Body of pancreas (tissue), 4 donors: ENCODE measurements at regions not wholly inside any gene's neighbourhood (a gene's known extent, or its start where the extent isn't known, plus 50 kb on each side); places are given as distances from the start of the nearest gene placed in this dataset.
"Not testable (repeated sequence)": the region's sequence is repeated elsewhere in the genome, so short reads cannot be mapped to it uniquely, and the experiment has no call there.

Source experiments
- ATAC-seq: fragments of 150-250 bp; one replicate; pipeline ENCODE4 v1.9.1; 2016
- DNase-seq, 4 donors: peaks; one replicate each; pipeline ENCODE4 v3.0.0-alpha.2; 2019
- H3K27ac ChIP-seq, 4 donors: fragments of 200-600 bp; sonication (generic); 1 replicate in 3 of 4; 2 replicates in 1 of 4; pipeline versions ENCODE4 v1.5.1 to v1.6.1; 2016 to 2019; ENCODE audit warnings: mild to moderate bottlenecking in 1 of 4, mixed read lengths in 1 of 4, moderate library complexity in 1 of 4
- H3K27me3 ChIP-seq, 2 donors: fragments of 200-600 bp; sonication (generic); one replicate each; pipeline ENCODE4 v1.6.0; 2016; ENCODE audit warnings: mild to moderate bottlenecking in 1 of 2
- H3K36me3 ChIP-seq, 2 donors: fragments of 200-600 bp; sonication (generic); replicated peaks in 1 of 2; 2 replicates each; pipeline ENCODE4 v1.5.1; 2016; ENCODE audit warnings: low read depth in 2 of 2; ENCODE audit not compliant: insufficient read depth in 1 of 2
- H3K4me1 ChIP-seq: fragments of 200-600 bp; sonication (generic); one replicate; pipeline ENCODE4 v1.6.0; 2016
- H3K4me3 ChIP-seq, 2 donors: fragments of 200-600 bp; sonication (generic); 1 replicate in 1 of 2; 2 replicates in 1 of 2; pipeline ENCODE4 v1.5.1; 2016 to 2019
- H3K9me3 ChIP-seq, 3 donors: fragments of 200-600 bp; sonication (generic); 1 replicate in 2 of 3; 2 replicates in 1 of 3; pipeline ENCODE4 v1.5.1; 2016
- POLR2A ChIP-seq, 3 donors: fragments of 450-650 bp; IDR thresholded peaks; one replicate each; pipeline ENCODE4 v1.6.1; 2016; ENCODE audit warnings: antibody characterized with exemption in 3 of 3, mild to moderate bottlenecking in 2 of 3
- WGBS, 2 donors: methylation state at CpG; one replicate each; pipeline ENCODE4 v1.1.5; 2017; 5-methylcytosine and 5-hydroxymethylcytosine counted together
- intact Hi-C: fragments of 100-400 bp; cut with DNase I; formaldehyde crosslinking; loops from one replicate; pipeline ENCODE4 v1.15.1; 2023
- TF ChIP-seq, protein P1 (sequence below), 7 experiments: fragments of 450-650 bp in 4 of 7; fragments of 200-600 bp in 3 of 7; sonication (generic) in 3 of 7; IDR thresholded peaks; one replicate each; pipeline ENCODE4 v1.5.1; 2016 to 2019; ENCODE audit warnings: antibody characterized with exemption in 7 of 7

- no peak overlapping the region for H3K4me3 ChIP-seq
- WGBS, 2 donors, result 89 to 91% methylated on average over 3 of the region's 3 CpGs
- peaks cover 0 to 4% (median 0%) of the 10 kb centered on the region in 3 donors for H3K9me3 ChIP-seq
- H3K27ac ChIP-seq, result no peak overlapping the region
- intact Hi-C loops, result no loop called here
- H3K27me3 ChIP-seq, result no peaks in the 10 kb centered on the region
- no peaks in the 10 kb centered on the region for H3K36me3 ChIP-seq
- ATAC-seq (no peak), DNase-seq (no peak)
- no peak for TF ChIP-seq POLR2A (IDR thresholded peaks at IDR 0.05)
- TF ChIP-seq, protein P1, sequence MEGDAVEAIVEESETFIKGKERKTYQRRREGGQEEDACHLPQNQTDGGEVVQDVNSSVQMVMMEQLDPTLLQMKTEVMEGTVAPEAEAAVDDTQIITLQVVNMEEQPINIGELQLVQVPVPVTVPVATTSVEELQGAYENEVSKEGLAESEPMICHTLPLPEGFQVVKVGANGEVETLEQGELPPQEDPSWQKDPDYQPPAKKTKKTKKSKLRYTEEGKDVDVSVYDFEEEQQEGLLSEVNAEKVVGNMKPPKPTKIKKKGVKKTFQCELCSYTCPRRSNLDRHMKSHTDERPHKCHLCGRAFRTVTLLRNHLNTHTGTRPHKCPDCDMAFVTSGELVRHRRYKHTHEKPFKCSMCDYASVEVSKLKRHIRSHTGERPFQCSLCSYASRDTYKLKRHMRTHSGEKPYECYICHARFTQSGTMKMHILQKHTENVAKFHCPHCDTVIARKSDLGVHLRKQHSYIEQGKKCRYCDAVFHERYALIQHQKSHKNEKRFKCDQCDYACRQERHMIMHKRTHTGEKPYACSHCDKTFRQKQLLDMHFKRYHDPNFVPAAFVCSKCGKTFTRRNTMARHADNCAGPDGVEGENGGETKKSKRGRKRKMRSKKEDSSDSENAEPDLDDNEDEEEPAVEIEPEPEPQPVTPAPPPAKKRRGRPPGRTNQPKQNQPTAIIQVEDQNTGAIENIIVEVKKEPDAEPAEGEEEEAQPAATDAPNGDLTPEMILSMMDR (IDR thresholded peaks at IDR 0.05), result no peak
- no peaks in the 10 kb centered on the region for H3K4me1 ChIP-seq
Measured at GRCh38 chr3:147099076-147099475, 307.3 kb downstream of the ZIC4 start.

DNA sequence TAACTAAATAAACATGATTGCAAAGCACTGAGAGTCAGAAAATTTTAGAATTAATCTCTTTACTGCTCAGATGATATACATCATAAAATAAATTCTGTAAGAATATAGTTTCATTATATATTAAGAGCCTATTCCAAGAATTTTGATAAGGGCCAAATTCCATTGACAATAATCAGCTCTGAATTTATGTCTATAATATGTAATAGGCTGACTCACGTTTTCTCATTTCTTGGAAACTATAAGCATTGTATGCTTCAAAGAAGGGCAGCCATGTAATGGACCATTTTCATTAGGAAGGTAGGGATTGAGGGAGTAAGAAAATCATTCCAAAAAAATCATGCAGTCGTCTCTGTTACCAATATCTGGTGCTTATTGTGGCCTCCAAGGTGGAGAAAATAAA lies 315.9 kb downstream of the ZIC4 start:
- no peak for ATAC-seq
- no peaks in the 10 kb centered on the region for H3K4me1 ChIP-seq
- no peak for TF ChIP-seq POLR2A (IDR thresholded peaks at IDR 0.05)
- TF ChIP-seq, protein P1 (IDR thresholded peaks at IDR 0.05), result no peak
- H3K36me3 ChIP-seq, result no peaks in the 10 kb centered on the region
- H3K27ac ChIP-seq, result no peak overlapping the region
- intact Hi-C loops, result no loop called here
- H3K27me3 ChIP-seq, result no peaks in the 10 kb centered on the region
- 41 to 50% methylated on average over 2 of the region's 2 CpGs for whole genome bisulfite sequencing, 2 donors
- DNase-seq, result no peak
- no peaks in the 10 kb centered on the region for H3K9me3 ChIP-seq
- no peak overlapping the region for H3K4me3 ChIP-seq

GRCh38 chr3:147089286-147089685 lies 317.1 kb downstream of the ZIC4 start:
- Histone ChIP-seq H3K4me1 (no peaks in the 10 kb centered on the region), H3K4me3 (no peak overlapping the region)
- no peak for ATAC-seq

DNA sequence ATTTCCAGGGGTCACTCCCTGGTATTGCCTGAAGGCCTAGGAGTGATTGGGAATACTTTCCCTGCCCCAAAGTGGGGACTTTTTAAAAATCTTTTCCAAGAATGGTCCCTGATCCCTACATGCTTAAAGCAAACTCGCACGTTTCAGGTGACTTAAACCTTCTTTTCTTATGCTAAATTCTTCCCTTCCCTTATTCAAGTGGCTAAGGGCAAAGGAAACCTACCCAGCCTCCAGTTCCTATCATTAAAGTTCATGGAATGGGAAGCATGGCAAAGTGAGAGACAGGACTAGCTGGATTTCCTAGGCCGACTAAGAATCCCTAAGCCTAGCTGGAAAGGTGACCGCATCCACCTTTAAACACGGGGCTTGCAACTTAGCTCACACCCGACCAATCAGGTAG lies 346.8 kb downstream of the ZIC4 start:
- H3K4me1 ChIP-seq, H3K27ac ChIP-seq, intact Hi-C loops, H3K9me3 ChIP-seq, ATAC-seq, H3K27me3 ChIP-seq, H3K36me3 ChIP-seq, DNase-seq, H3K4me3 ChIP-seq: not testable (repeated sequence)
- 75 to 76% methylated on average over 6 of the region's 6 CpGs for WGBS, 2 donors

More at GRCh38 chr3:147089286-147089685, 317.1 kb downstream of the ZIC4 start:
- intact Hi-C loops, result no loop called here
- no peak for TF ChIP-seq POLR2A (IDR thresholded peaks at IDR 0.05)
- TF ChIP-seq, protein P1 (IDR thresholded peaks at IDR 0.05), result no peak
- no peak overlapping the region for H3K27ac ChIP-seq
- 76 to 84% methylated on average over 5 of the region's 5 CpGs for WGBS, 2 donors
- no peaks in the 10 kb centered on the region for H3K36me3 ChIP-seq
- H3K9me3 ChIP-seq, result no peaks in the 10 kb centered on the region
- DNase-seq, result no peak
- no peaks in the 10 kb centered on the region for H3K27me3 ChIP-seq

GRCh38 chr3:147049821-147050220 lies 356.5 kb downstream of the ZIC4 start:
- Histone ChIP-seq H3K9me3 (no peaks in the 10 kb centered on the region), H3K4me1 (peaks cover 4% of the 10 kb centered on the region), H3K27ac (no peak overlapping the region), H3K27me3 (no peaks in the 10 kb centered on the region), H3K4me3 (no peak overlapping the region), H3K36me3 (no peaks in the 10 kb centered on the region)
- no peak for DNase-seq
- ATAC-seq, result no peak
- TF ChIP-seq POLR2A (IDR thresholded peaks at IDR 0.05), result no peak
- TF ChIP-seq, protein P1 (IDR thresholded peaks at IDR 0.05), result no peak
- intact Hi-C loops, result no loop called here
- WGBS, 2 donors, result 49 to 62% methylated on average over 9 of the region's 9 CpGs
